ENCODE measurements at regions not wholly inside any gene's neighbourhood (a gene's known extent, or its start where the extent isn't known, plus 50 kb on each side); places are given as distances from the start of the nearest gene placed in this dataset.

DNA sequence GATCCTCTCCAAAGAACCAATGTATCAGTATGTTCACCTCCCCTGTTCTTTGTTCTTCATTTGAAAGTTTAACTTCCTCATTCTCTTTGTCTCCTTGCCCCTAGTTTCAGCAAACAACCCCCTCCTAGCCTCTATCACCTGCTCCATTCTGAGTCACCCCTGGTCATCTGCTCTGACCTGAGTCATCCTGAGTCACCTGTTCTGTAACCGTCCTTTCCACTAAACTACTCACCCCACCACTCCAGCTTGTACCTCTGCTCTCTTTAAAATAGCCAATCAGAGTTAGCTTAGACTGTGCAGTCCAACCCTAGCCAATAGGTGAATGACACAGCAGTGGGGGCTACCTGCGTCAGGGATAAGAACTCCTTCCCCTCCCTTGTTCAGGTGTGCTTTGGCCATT is 249.8 kb upstream of the AADAT start:
- no peak for TF ChIP-seq POU2F2 (IDR thresholded peaks at IDR 0.05; ENCODE audit: low read depth, low read length)
- no peak for TF ChIP-seq POLR2AphosphoS5 (IDR thresholded peaks at IDR 0.05; ENCODE audit: low read depth, low read length)
- TF ChIP-seq TAF1 (IDR thresholded peaks at IDR 0.05; ENCODE audit: low read depth, low read length) = no peak
- no peak for TF ChIP-seq POLR2A (IDR thresholded peaks at IDR 0.05; ENCODE audit: low read depth, low read length)
- TF ChIP-seq SPI1 (IDR thresholded peaks at IDR 0.05; ENCODE audit: low read depth, low read length) = no peak
- no peak for TF ChIP-seq PAX5 (IDR thresholded peaks at IDR 0.05; ENCODE audit: insufficient read depth, low read length, severe bottlenecking)

All from GM12891 (cell line).